ENCODE measurements at regions not wholly inside any gene's neighbourhood (a gene's known extent, or its start where the extent isn't known, plus 50 kb on each side); places are given as distances from the start of the nearest gene placed in this dataset.

GRCh38 chr4:19711871-19712270 lies 539.8 kb upstream of the SLIT2 start:
- DNase-seq (ENCODE audit: low spot score), result peak; percentile 66

- no peak for DNase-seq (ENCODE audit: low spot score)
Measured at GRCh38 chr4:19707876-19708275, 543.8 kb upstream of the SLIT2 start.

GRCh38 chr4:19703391-19703790 lies 548.3 kb upstream of the SLIT2 start:
- DNase-seq (ENCODE audit: low spot score), result no peak

- peak; percentile 9 for DNase-seq (ENCODE audit: low spot score)
Measured at GRCh38 chr4:19700992-19701391, 550.7 kb upstream of the SLIT2 start.

GRCh38 chr4:19698961-19699360 lies 552.7 kb upstream of the SLIT2 start:
- no peak for DNase-seq (ENCODE audit: low spot score)

- no peak for DNase-seq (ENCODE audit: low spot score)
Measured at GRCh38 chr4:19694812-19695211, 556.9 kb upstream of the SLIT2 start.

GRCh38 chr4:19693936-19694570 lies 557.7 kb upstream of the SLIT2 start:
- DNase-seq (ENCODE audit: low spot score), result no peak

GRCh38 chr4:19689511-19689910 lies 562.2 kb upstream of the SLIT2 start:
- peak; percentile 80 for DNase-seq (ENCODE audit: low spot score)

- no peak for DNase-seq (ENCODE audit: low spot score)
Measured at GRCh38 chr4:19686456-19686855, 565.2 kb upstream of the SLIT2 start.

GRCh38 chr4:19684084-19684483 lies 567.6 kb upstream of the SLIT2 start:
- DNase-seq (ENCODE audit: low spot score), result peak; percentile 6

- DNase-seq (ENCODE audit: low spot score), result no peak
Measured at GRCh38 chr4:19683426-19683825, 568.3 kb upstream of the SLIT2 start.

- DNase-seq (ENCODE audit: low spot score), result no peak
Measured at GRCh38 chr4:19677211-19677610, 574.5 kb upstream of the SLIT2 start.

- peak; percentile 28 for DNase-seq (ENCODE audit: low spot score)
Measured at GRCh38 chr4:19675172-19675811, 576.4 kb upstream of the SLIT2 start.

- no peak for DNase-seq (ENCODE audit: low spot score)
Measured at GRCh38 chr4:19659101-19659500, 592.6 kb upstream of the SLIT2 start.

GRCh38 chr4:19657856-19658255 lies 593.8 kb upstream of the SLIT2 start:
- no peak for DNase-seq (ENCODE audit: low spot score)

GRCh38 chr4:19655666-19656065 lies 596.0 kb upstream of the SLIT2 start:
- no peak for DNase-seq (ENCODE audit: low spot score)

- peak; percentile 6 for DNase-seq (ENCODE audit: low spot score)
Measured at GRCh38 chr4:19650903-19651864, 600.5 kb upstream of the SLIT2 start.

GRCh38 chr4:19645589-19645988 lies 606.1 kb upstream of the SLIT2 start:
- no peak for DNase-seq (ENCODE audit: low spot score)

GRCh38 chr4:19636451-19636850 lies 615.3 kb upstream of the SLIT2 start:
- DNase-seq (ENCODE audit: low spot score), result no peak

GRCh38 chr4:19631814-19632213 lies 619.9 kb upstream of the SLIT2 start:
- no peak for DNase-seq (ENCODE audit: low spot score)

GRCh38 chr4:19623866-19624265 lies 627.8 kb upstream of the SLIT2 start:
- DNase-seq (ENCODE audit: low spot score), result no peak

- DNase-seq (ENCODE audit: low spot score), result no peak
Measured at GRCh38 chr4:19615086-19615689, 636.5 kb upstream of the SLIT2 start.
